ENCODE measurements at regions not wholly inside any gene's neighbourhood (a gene's known extent, or its start where the extent isn't known, plus 50 kb on each side); places are given as distances from the start of the nearest gene placed in this dataset.
"Not testable (repeated sequence)": the region's sequence is repeated elsewhere in the genome, so short reads cannot be mapped to it uniquely, and the experiment has no call there.

- H3K4me3 ChIP-seq (ENCODE audit: low read depth, low read length): no peak overlapping the region
- H3K9me3 ChIP-seq (ENCODE audit: control insufficient read depth, insufficient read depth, low read length): no peaks in the 10 kb centered on the region
- H3K4me1 ChIP-seq (ENCODE audit: control insufficient read depth, insufficient read depth, low read length): no peaks in the 10 kb centered on the region
- H3K27me3 ChIP-seq (ENCODE audit: control insufficient read depth, insufficient read depth, low read length): no peaks in the 10 kb centered on the region
- no peaks in the 10 kb centered on the region for H3K36me3 ChIP-seq (ENCODE audit: control insufficient read depth, insufficient read depth, low read length)
- no CpG with 5 or more reads among the region's 1 CpG for WGBS (ENCODE audit: insufficient coverage)
- DNase-seq (ENCODE audit: low read depth in 4 of 6, low spot score in 6 of 6): no peak
- no peak overlapping the region for H3K27ac ChIP-seq (ENCODE audit: low read depth, low read length)
These were observed 786.0 kb upstream of the SLC39A10 start for GRCh38 chr2:194870974-194871535.

GRCh38 chr2:194867328-194867727, 789.7 kb upstream of the SLC39A10 start:
- Histone ChIP-seq H3K27ac (ENCODE audit: low read depth, low read length) (no peak overlapping the region), H3K27me3 (ENCODE audit: control insufficient read depth, insufficient read depth, low read length) (no peaks in the 10 kb centered on the region), H3K4me3 (ENCODE audit: low read depth, low read length) (no peak overlapping the region), H3K36me3 (ENCODE audit: control insufficient read depth, insufficient read depth, low read length) (no peaks in the 10 kb centered on the region), H3K9me3 (ENCODE audit: control insufficient read depth, insufficient read depth, low read length) (no peaks in the 10 kb centered on the region), H3K4me1 (ENCODE audit: control insufficient read depth, insufficient read depth, low read length) (no peaks in the 10 kb centered on the region)
- WGBS (ENCODE audit: insufficient coverage): no CpG with 5 or more reads among the region's 1 CpG
- no peak for DNase-seq (ENCODE audit: low read depth in 4 of 6, low spot score in 6 of 6)

- Histone ChIP-seq H3K27ac (ENCODE audit: low read depth, low read length) (no peak overlapping the region), H3K4me1 (ENCODE audit: control insufficient read depth, insufficient read depth, low read length) (no peaks in the 10 kb centered on the region), H3K27me3 (ENCODE audit: control insufficient read depth, insufficient read depth, low read length) (no peaks in the 10 kb centered on the region), H3K36me3 (ENCODE audit: control insufficient read depth, insufficient read depth, low read length) (no peaks in the 10 kb centered on the region), H3K9me3 (ENCODE audit: control insufficient read depth, insufficient read depth, low read length) (no peaks in the 10 kb centered on the region), H3K4me3 (ENCODE audit: low read depth, low read length) (no peak overlapping the region)
- 93% methylated on average over 5 of the region's 5 CpGs for WGBS (ENCODE audit: insufficient coverage)
- no peak for DNase-seq (ENCODE audit: low read depth in 4 of 6, low spot score in 6 of 6)
These were observed 802.1 kb upstream of the SLC39A10 start for GRCh38 chr2:194854941-194855340.

GRCh38 chr2:194842871-194843270, 814.2 kb upstream of the SLC39A10 start:
- Histone ChIP-seq H3K4me1 (ENCODE audit: control insufficient read depth, insufficient read depth, low read length) (no peaks in the 10 kb centered on the region), H3K27me3 (ENCODE audit: control insufficient read depth, insufficient read depth, low read length) (no peaks in the 10 kb centered on the region), H3K36me3 (ENCODE audit: control insufficient read depth, insufficient read depth, low read length) (no peaks in the 10 kb centered on the region), H3K27ac (ENCODE audit: low read depth, low read length) (no peak overlapping the region), H3K9me3 (ENCODE audit: control insufficient read depth, insufficient read depth, low read length) (no peaks in the 10 kb centered on the region), H3K4me3 (ENCODE audit: low read depth, low read length) (no peak overlapping the region)
- DNase-seq (ENCODE audit: low read depth in 4 of 6, low spot score in 6 of 6): no peak
- 87% methylated on average over 6 of the region's 8 CpGs for WGBS (ENCODE audit: insufficient coverage)

GRCh38 chr2:194834371-194834770, 822.7 kb upstream of the SLC39A10 start:
- not testable (repeated sequence) for H3K27me3 ChIP-seq (ENCODE audit: control insufficient read depth, insufficient read depth, low read length); H3K27ac ChIP-seq (ENCODE audit: low read depth, low read length); H3K4me3 ChIP-seq (ENCODE audit: low read depth, low read length); DNase-seq (ENCODE audit: low read depth in 4 of 6, low spot score in 6 of 6); H3K4me1 ChIP-seq (ENCODE audit: control insufficient read depth, insufficient read depth, low read length); H3K36me3 ChIP-seq (ENCODE audit: control insufficient read depth, insufficient read depth, low read length); H3K9me3 ChIP-seq (ENCODE audit: control insufficient read depth, insufficient read depth, low read length)
- WGBS (ENCODE audit: insufficient coverage): no CpG with 5 or more reads among the region's 2 CpGs

GRCh38 chr2:194826241-194826640, 830.8 kb upstream of the SLC39A10 start:
- no peak for DNase-seq (ENCODE audit: low read depth in 4 of 6, low spot score in 6 of 6)
- Histone ChIP-seq H3K9me3 (ENCODE audit: control insufficient read depth, insufficient read depth, low read length) (no peaks in the 10 kb centered on the region), H3K27me3 (ENCODE audit: control insufficient read depth, insufficient read depth, low read length) (no peaks in the 10 kb centered on the region), H3K36me3 (ENCODE audit: control insufficient read depth, insufficient read depth, low read length) (no peaks in the 10 kb centered on the region), H3K4me3 (ENCODE audit: low read depth, low read length) (no peak overlapping the region), H3K4me1 (ENCODE audit: control insufficient read depth, insufficient read depth, low read length) (no peaks in the 10 kb centered on the region), H3K27ac (ENCODE audit: low read depth, low read length) (no peak overlapping the region)

- no peaks in the 10 kb centered on the region for H3K36me3 ChIP-seq (ENCODE audit: control insufficient read depth, insufficient read depth, low read length)
- H3K4me1 ChIP-seq (ENCODE audit: control insufficient read depth, insufficient read depth, low read length): no peaks in the 10 kb centered on the region
- DNase-seq (ENCODE audit: low read depth in 4 of 6, low spot score in 6 of 6): no peak
- no CpG with 5 or more reads among the region's 2 CpGs for WGBS (ENCODE audit: insufficient coverage)
- H3K9me3 ChIP-seq (ENCODE audit: control insufficient read depth, insufficient read depth, low read length): no peaks in the 10 kb centered on the region
- H3K27me3 ChIP-seq (ENCODE audit: control insufficient read depth, insufficient read depth, low read length): no peaks in the 10 kb centered on the region
- H3K27ac ChIP-seq (ENCODE audit: low read depth, low read length): no peak overlapping the region
- no peak overlapping the region for H3K4me3 ChIP-seq (ENCODE audit: low read depth, low read length)
These were observed 832.6 kb upstream of the SLC39A10 start for GRCh38 chr2:194824450-194824849.

GRCh38 chr2:194822657-194823056, 834.4 kb upstream of the SLC39A10 start:
- Histone ChIP-seq H3K36me3 (ENCODE audit: control insufficient read depth, insufficient read depth, low read length) (no peaks in the 10 kb centered on the region), H3K27ac (ENCODE audit: low read depth, low read length) (no peak overlapping the region), H3K27me3 (ENCODE audit: control insufficient read depth, insufficient read depth, low read length) (no peaks in the 10 kb centered on the region), H3K4me3 (ENCODE audit: low read depth, low read length) (no peak overlapping the region), H3K4me1 (ENCODE audit: control insufficient read depth, insufficient read depth, low read length) (no peaks in the 10 kb centered on the region), H3K9me3 (ENCODE audit: control insufficient read depth, insufficient read depth, low read length) (no peaks in the 10 kb centered on the region)
- DNase-seq (ENCODE audit: low read depth in 4 of 6, low spot score in 6 of 6): peak in 1 of 6 donors; percentile 31
- WGBS (ENCODE audit: insufficient coverage): no CpG with 5 or more reads among the region's 5 CpGs

GRCh38 chr2:194822097-194822496, 834.9 kb upstream of the SLC39A10 start:
- no peaks in the 10 kb centered on the region for H3K9me3 ChIP-seq (ENCODE audit: control insufficient read depth, insufficient read depth, low read length)
- H3K4me3 ChIP-seq (ENCODE audit: low read depth, low read length): no peak overlapping the region
- whole genome bisulfite sequencing (ENCODE audit: insufficient coverage): no CpG with 5 or more reads among the region's 1 CpG
- no peak overlapping the region for H3K27ac ChIP-seq (ENCODE audit: low read depth, low read length)
- no peak for DNase-seq (ENCODE audit: low read depth in 4 of 6, low spot score in 6 of 6)
- H3K27me3 ChIP-seq (ENCODE audit: control insufficient read depth, insufficient read depth, low read length): no peaks in the 10 kb centered on the region
- no peaks in the 10 kb centered on the region for H3K4me1 ChIP-seq (ENCODE audit: control insufficient read depth, insufficient read depth, low read length)
- no peaks in the 10 kb centered on the region for H3K36me3 ChIP-seq (ENCODE audit: control insufficient read depth, insufficient read depth, low read length)

GRCh38 chr2:194819367-194819766, 837.7 kb upstream of the SLC39A10 start:
- peak in 3 of 6 donors; percentile 2 to 48 (median 46) for DNase-seq (ENCODE audit: low read depth in 4 of 6, low spot score in 6 of 6)
- Histone ChIP-seq H3K9me3 (ENCODE audit: control insufficient read depth, insufficient read depth, low read length) (no peaks in the 10 kb centered on the region), H3K4me3 (ENCODE audit: low read depth, low read length) (no peak overlapping the region), H3K36me3 (ENCODE audit: control insufficient read depth, insufficient read depth, low read length) (no peaks in the 10 kb centered on the region), H3K27ac (ENCODE audit: low read depth, low read length) (no peak overlapping the region), H3K4me1 (ENCODE audit: control insufficient read depth, insufficient read depth, low read length) (no peaks in the 10 kb centered on the region), H3K27me3 (ENCODE audit: control insufficient read depth, insufficient read depth, low read length) (no peaks in the 10 kb centered on the region)

Measured in spinal cord (tissue), 9 donors.